GM18520 (cell line): ENCODE measurements at regions not wholly inside any gene's neighbourhood (a gene's known extent, or its start where the extent isn't known, plus 50 kb on each side); places are given as distances from the start of the nearest gene placed in this dataset.

ENCODE experiments used
- ATAC-seq: cut with Tn5 transposase; IDR thresholded peaks from one replicate; pipeline ENCODE4 v1.9.1; 2021; ENCODE audit not compliant: unreplicated experiment

GRCh38 chr11:25860677-25861450, 471.1 kb upstream of the ANO3 start:
- no peak for ATAC-seq

- no peak for ATAC-seq
Measured at GRCh38 chr11:25862159-25862558, 469.8 kb upstream of the ANO3 start.

GRCh38 chr11:25863986-25864385, 467.9 kb upstream of the ANO3 start:
- ATAC-seq: no peak

GRCh38 chr11:25876456-25876965, 455.4 kb upstream of the ANO3 start:
- ATAC-seq: no peak

- no peak for ATAC-seq
Measured at GRCh38 chr11:25886036-25886435, 445.9 kb upstream of the ANO3 start.

- no peak for ATAC-seq
Measured at GRCh38 chr11:25890626-25891260, 441.2 kb upstream of the ANO3 start.

- ATAC-seq: no peak
Measured at GRCh38 chr11:25891960-25892359, 440.0 kb upstream of the ANO3 start.

- no peak for ATAC-seq
Measured at GRCh38 chr11:25899617-25900160, 432.2 kb upstream of the ANO3 start.

- ATAC-seq: no peak
Measured at GRCh38 chr11:25900814-25901213, 431.1 kb upstream of the ANO3 start.

- ATAC-seq: no peak
Measured at GRCh38 chr11:25901415-25901814, 430.5 kb upstream of the ANO3 start.

GRCh38 chr11:25902476-25902875, 429.5 kb upstream of the ANO3 start:
- ATAC-seq: no peak

GRCh38 chr11:25908726-25909125, 423.2 kb upstream of the ANO3 start:
- no peak for ATAC-seq

GRCh38 chr11:25910086-25910485, 421.8 kb upstream of the ANO3 start:
- ATAC-seq: no peak

- ATAC-seq: no peak
Measured at GRCh38 chr11:25920356-25920755, 411.6 kb upstream of the ANO3 start.

- ATAC-seq: no peak
Measured at GRCh38 chr11:25924586-25924985, 407.3 kb upstream of the ANO3 start.

GRCh38 chr11:25925359-25925758, 406.6 kb upstream of the ANO3 start:
- no peak for ATAC-seq

GRCh38 chr11:25927411-25927953, 404.4 kb upstream of the ANO3 start:
- ATAC-seq: no peak

- ATAC-seq: no peak
Measured at GRCh38 chr11:25928076-25928475, 403.9 kb upstream of the ANO3 start.

- ATAC-seq: no peak
Measured at GRCh38 chr11:25938952-25939351, 393.0 kb upstream of the ANO3 start.

GRCh38 chr11:25939691-25940090, 392.2 kb upstream of the ANO3 start:
- ATAC-seq: no peak

GRCh38 chr11:25941353-25941752, 390.6 kb upstream of the ANO3 start:
- no peak for ATAC-seq

GRCh38 chr11:25943031-25943430, 388.9 kb upstream of the ANO3 start:
- ATAC-seq: no peak
